ENCODE measurements at regions not wholly inside any gene's neighbourhood (a gene's known extent, or its start where the extent isn't known, plus 50 kb on each side); places are given as distances from the start of the nearest gene placed in this dataset.
A peak's percentile ranks its signal among the peaks of the same experiment; 100 is the strongest.

- H3K9ac ChIP-seq, result no peak overlapping the region
- H3K9me3 Mint-ChIP-seq, result peaks cover 4% of the 10 kb centered on the region
- no peaks in the 10 kb centered on the region for H3K27me3 ChIP-seq
- H3F3A ChIP-seq (ENCODE audit: low read depth), result no peaks in the 10 kb centered on the region
- no peak overlapping the region for H3K27ac Mint-ChIP-seq
- TF ChIP-seq EZH2 (IDR thresholded peaks at IDR 0.05), result no peak
- no peak for TF ChIP-seq CTCF (IDR thresholded peaks at IDR 0.05)
- TF ChIP-seq EZH2phosphoT487 (IDR thresholded peaks at IDR 0.05), result no peak
- H3K4me3 Mint-ChIP-seq, result no peak overlapping the region
- H3K27me3 Mint-ChIP-seq (ENCODE audit: insufficient read depth, low read depth), result no peaks in the 10 kb centered on the region
- H3K79me2 ChIP-seq (ENCODE audit: low read depth), result no peaks in the 10 kb centered on the region
- no peaks in the 10 kb centered on the region for H3K9me3 ChIP-seq (ENCODE audit: low read depth)
- H3K4me3 ChIP-seq, result no peak overlapping the region
- H3K36me3 Mint-ChIP-seq, result peaks cover 16% of the 10 kb centered on the region
- H3K4me2 ChIP-seq, result no peak overlapping the region
- DNase-seq (ENCODE audit: low spot score), result no peak
- H3K27ac ChIP-seq, result no peak overlapping the region
- H3K4me1 Mint-ChIP-seq, result peaks cover 2% of the 10 kb centered on the region
- H4K20me1 ChIP-seq (ENCODE audit: low read depth), result no peaks in the 10 kb centered on the region
- no peak overlapping the region for H2AFZ ChIP-seq (replicated peaks)
- H3K36me3 ChIP-seq, result no peaks in the 10 kb centered on the region
- no peaks in the 10 kb centered on the region for H3K4me1 ChIP-seq
Observed at GRCh38 chr11:122327528-122327927, 211.5 kb upstream of the BLID start.

- Histone ChIP-seq H3K9me3 (ENCODE audit: low read depth) (no peaks in the 10 kb centered on the region), H3K79me2 (ENCODE audit: low read depth) (no peaks in the 10 kb centered on the region)
Observed at GRCh38 chr11:122323754-122324421, 207.9 kb upstream of the BLID start.

GRCh38 chr11:122322329-122322728, 206.3 kb upstream of the BLID start:
- H3K4me3 ChIP-seq, result no peak overlapping the region
- no peak overlapping the region for H3K4me3 Mint-ChIP-seq
- peak overlapping the region; percentile 72 for H3K27ac Mint-ChIP-seq
- no peak overlapping the region for H3K27ac ChIP-seq
- peaks cover 17% of the 10 kb centered on the region for H3K4me1 ChIP-seq
- H3K9me3 Mint-ChIP-seq, result peaks cover 4% of the 10 kb centered on the region
- H3K79me2 ChIP-seq (ENCODE audit: low read depth), result no peaks in the 10 kb centered on the region
- no peak overlapping the region for H2AFZ ChIP-seq (replicated peaks)
- no peak for DNase-seq (ENCODE audit: low spot score)
- H3K27me3 ChIP-seq, result no peaks in the 10 kb centered on the region
- no peaks in the 10 kb centered on the region for H4K20me1 ChIP-seq (ENCODE audit: low read depth)
- peaks cover 12% of the 10 kb centered on the region for H3K36me3 Mint-ChIP-seq
- H3K4me1 Mint-ChIP-seq, result peaks cover 54% of the 10 kb centered on the region
- H3K36me3 ChIP-seq, result no peaks in the 10 kb centered on the region
- TF ChIP-seq CTCF (IDR thresholded peaks at IDR 0.05), result no peak
- TF ChIP-seq EZH2 (IDR thresholded peaks at IDR 0.05), result no peak
- TF ChIP-seq EZH2phosphoT487 (IDR thresholded peaks at IDR 0.05), result no peak
- H3K4me2 ChIP-seq, result no peak overlapping the region
- H3K9ac ChIP-seq, result no peak overlapping the region
- no peaks in the 10 kb centered on the region for H3F3A ChIP-seq (ENCODE audit: low read depth)
- H3K27me3 Mint-ChIP-seq (ENCODE audit: insufficient read depth, low read depth), result peaks cover 2% of the 10 kb centered on the region
- no peaks in the 10 kb centered on the region for H3K9me3 ChIP-seq (ENCODE audit: low read depth)

More at GRCh38 chr11:122323754-122324421, 207.9 kb upstream of the BLID start:
- no peak overlapping the region for H3K4me2 ChIP-seq
- no peak overlapping the region for H2AFZ ChIP-seq (replicated peaks)
- Mint-ChIP-seq H3K4me1 (peaks cover 38% of the 10 kb centered on the region), H3K27ac (no peak overlapping the region), H3K9me3 (peaks cover 4% of the 10 kb centered on the region), H3K27me3 (ENCODE audit: insufficient read depth, low read depth) (no peaks in the 10 kb centered on the region), H3K4me3 (no peak overlapping the region), H3K36me3 (peaks cover 12% of the 10 kb centered on the region)
- H4K20me1 ChIP-seq (ENCODE audit: low read depth), result no peaks in the 10 kb centered on the region
- H3F3A ChIP-seq (ENCODE audit: low read depth), result no peaks in the 10 kb centered on the region
- peaks cover 17% of the 10 kb centered on the region for H3K4me1 ChIP-seq
- H3K4me3 ChIP-seq, result no peak overlapping the region
- no peak overlapping the region for H3K27ac ChIP-seq
- H3K36me3 ChIP-seq, result no peaks in the 10 kb centered on the region
- TF ChIP-seq EZH2 (IDR thresholded peaks at IDR 0.05) (no peak), CTCF (IDR thresholded peaks at IDR 0.05) (no peak), EZH2phosphoT487 (IDR thresholded peaks at IDR 0.05) (no peak)
- DNase-seq (ENCODE audit: low spot score), result no peak
- no peak overlapping the region for H3K9ac ChIP-seq
- H3K27me3 ChIP-seq, result no peaks in the 10 kb centered on the region
